BLaER1 (cell line): ENCODE measurements at regions not wholly inside any gene's neighbourhood (a gene's known extent, or its start where the extent isn't known, plus 50 kb on each side); places are given as distances from the start of the nearest gene placed in this dataset.

ENCODE experiments used
- H3K27ac ChIP-seq: shearing (Covaris generic); formaldehyde crosslinking; 2 replicates; pipeline ENCODE4 v1.8.1; 2022
- H3K27me3 ChIP-seq: shearing (Covaris generic); formaldehyde crosslinking; 2 replicates; pipeline ENCODE4 v1.8.1; 2022
- H3K36me3 ChIP-seq: shearing (Covaris generic); formaldehyde crosslinking; 2 replicates; pipeline ENCODE4 v1.8.1; 2022
- H3K4me1 ChIP-seq: shearing (Covaris generic); formaldehyde crosslinking; 2 replicates; pipeline ENCODE4 v1.8.1; 2022
- H3K4me2 ChIP-seq: shearing (Covaris generic); formaldehyde crosslinking; 2 replicates; pipeline ENCODE4 v1.8.1; 2022
- H3K4me3 ChIP-seq: shearing (Covaris generic); formaldehyde crosslinking; 2 replicates; pipeline ENCODE4 v1.8.1; 2022
- H3K9ac ChIP-seq: shearing (Covaris generic); formaldehyde crosslinking; 2 replicates; pipeline ENCODE4 v1.8.1; 2022
- H3K9me3 ChIP-seq: shearing (Covaris generic); formaldehyde crosslinking; 2 replicates; pipeline ENCODE4 v1.8.1; 2022
- H4K20me1 ChIP-seq: shearing (Covaris generic); formaldehyde crosslinking; 2 replicates; pipeline ENCODE4 v1.8.1; 2022
- Cebpa-rat ChIP-seq: shearing (Covaris generic); IDR thresholded peaks from 2 replicates; pipeline ENCODE4 v1.8.1; 2022

- Histone ChIP-seq H3K4me1 (no peaks in the 10 kb centered on the region), H3K27ac (no peak overlapping the region), H3K4me2 (no peak overlapping the region), H3K27me3 (no peaks in the 10 kb centered on the region), H3K9me3 (no peaks in the 10 kb centered on the region), H3K9ac (no peak overlapping the region), H4K20me1 (no peaks in the 10 kb centered on the region), H3K4me3 (no peak overlapping the region), H3K36me3 (no peaks in the 10 kb centered on the region)
- no peak for TF ChIP-seq Cebpa-rat
These were observed 116.2 kb downstream of the NSUN3 start for GRCh38 chr3:94179059-94179458.

- Histone ChIP-seq H4K20me1 (no peaks in the 10 kb centered on the region), H3K4me2 (no peak overlapping the region), H3K4me3 (no peak overlapping the region), H3K27me3 (no peaks in the 10 kb centered on the region), H3K36me3 (no peaks in the 10 kb centered on the region), H3K9me3 (no peaks in the 10 kb centered on the region), H3K9ac (no peak overlapping the region), H3K27ac (no peak overlapping the region), H3K4me1 (no peaks in the 10 kb centered on the region)
- no peak for TF ChIP-seq Cebpa-rat
These were observed 120.7 kb downstream of the NSUN3 start for GRCh38 chr3:94183551-94183950.

GRCh38 chr3:94184781-94185180 is 121.9 kb downstream of the NSUN3 start:
- Histone ChIP-seq H3K9me3 (no peaks in the 10 kb centered on the region), H3K9ac (no peak overlapping the region), H3K4me1 (no peaks in the 10 kb centered on the region), H3K4me3 (no peak overlapping the region), H3K27ac (no peak overlapping the region), H3K36me3 (no peaks in the 10 kb centered on the region), H3K27me3 (no peaks in the 10 kb centered on the region), H4K20me1 (no peaks in the 10 kb centered on the region), H3K4me2 (no peak overlapping the region)
- no peak for TF ChIP-seq Cebpa-rat

GRCh38 chr3:94185753-94186152 is 122.9 kb downstream of the NSUN3 start:
- no peak overlapping the region for H3K27ac ChIP-seq
- H3K27me3 ChIP-seq = no peaks in the 10 kb centered on the region
- H3K9me3 ChIP-seq = no peaks in the 10 kb centered on the region
- H4K20me1 ChIP-seq = no peaks in the 10 kb centered on the region
- H3K4me1 ChIP-seq = no peaks in the 10 kb centered on the region
- no peaks in the 10 kb centered on the region for H3K36me3 ChIP-seq
- no peak overlapping the region for H3K9ac ChIP-seq
- H3K4me3 ChIP-seq = no peak overlapping the region
- TF ChIP-seq Cebpa-rat = no peak
- H3K4me2 ChIP-seq = no peak overlapping the region

GRCh38 chr3:94187697-94188096 is 124.8 kb downstream of the NSUN3 start:
- Histone ChIP-seq H3K4me1 (no peaks in the 10 kb centered on the region), H3K4me3 (no peak overlapping the region), H3K27ac (no peak overlapping the region), H4K20me1 (no peaks in the 10 kb centered on the region), H3K9me3 (no peaks in the 10 kb centered on the region), H3K9ac (no peak overlapping the region), H3K4me2 (no peak overlapping the region), H3K27me3 (no peaks in the 10 kb centered on the region), H3K36me3 (no peaks in the 10 kb centered on the region)
- TF ChIP-seq Cebpa-rat = no peak

- no peak for TF ChIP-seq Cebpa-rat
- H3K9ac ChIP-seq = no peak overlapping the region
- no peaks in the 10 kb centered on the region for H3K36me3 ChIP-seq
- no peaks in the 10 kb centered on the region for H3K4me1 ChIP-seq
- H4K20me1 ChIP-seq = no peaks in the 10 kb centered on the region
- H3K4me2 ChIP-seq = no peak overlapping the region
- H3K27ac ChIP-seq = no peak overlapping the region
- no peak overlapping the region for H3K4me3 ChIP-seq
- no peaks in the 10 kb centered on the region for H3K27me3 ChIP-seq
- H3K9me3 ChIP-seq = no peaks in the 10 kb centered on the region
These were observed 132.5 kb downstream of the NSUN3 start for GRCh38 chr3:94195381-94195780.

- no peaks in the 10 kb centered on the region for H3K9me3 ChIP-seq
- no peaks in the 10 kb centered on the region for H3K27me3 ChIP-seq
- H3K4me2 ChIP-seq = no peak overlapping the region
- H3K36me3 ChIP-seq = no peaks in the 10 kb centered on the region
- H4K20me1 ChIP-seq = no peaks in the 10 kb centered on the region
- no peak overlapping the region for H3K27ac ChIP-seq
- H3K4me1 ChIP-seq = no peaks in the 10 kb centered on the region
- no peak overlapping the region for H3K9ac ChIP-seq
- H3K4me3 ChIP-seq = no peak overlapping the region
- no peak for TF ChIP-seq Cebpa-rat
These were observed 143.4 kb downstream of the NSUN3 start for GRCh38 chr3:94206291-94206690.

GRCh38 chr3:94210256-94210655 is 147.4 kb downstream of the NSUN3 start:
- H3K4me1 ChIP-seq = no peaks in the 10 kb centered on the region

GRCh38 chr3:94217406-94217805 is 154.5 kb downstream of the NSUN3 start:
- Histone ChIP-seq H3K4me2 (no peak overlapping the region), H4K20me1 (no peaks in the 10 kb centered on the region), H3K9ac (no peak overlapping the region), H3K4me1 (no peaks in the 10 kb centered on the region), H3K27ac (no peak overlapping the region), H3K27me3 (no peaks in the 10 kb centered on the region), H3K9me3 (peaks cover 9% of the 10 kb centered on the region), H3K4me3 (no peak overlapping the region), H3K36me3 (no peaks in the 10 kb centered on the region)
- TF ChIP-seq Cebpa-rat = no peak

More at GRCh38 chr3:94210256-94210655, 147.4 kb downstream of the NSUN3 start:
- H3K9me3 ChIP-seq = no peaks in the 10 kb centered on the region
- no peak overlapping the region for H3K4me3 ChIP-seq
- no peaks in the 10 kb centered on the region for H3K27me3 ChIP-seq
- H3K9ac ChIP-seq = no peak overlapping the region
- H3K36me3 ChIP-seq = no peaks in the 10 kb centered on the region
- H3K27ac ChIP-seq = no peak overlapping the region
- H4K20me1 ChIP-seq = no peaks in the 10 kb centered on the region
- no peak for TF ChIP-seq Cebpa-rat
- H3K4me2 ChIP-seq = no peak overlapping the region

GRCh38 chr3:94220426-94220825 is 157.6 kb downstream of the NSUN3 start:
- Histone ChIP-seq H3K4me1 (no peaks in the 10 kb centered on the region), H4K20me1 (no peaks in the 10 kb centered on the region), H3K4me2 (no peak overlapping the region), H3K9me3 (peaks cover 18% of the 10 kb centered on the region), H3K27ac (no peak overlapping the region), H3K4me3 (no peak overlapping the region), H3K36me3 (no peaks in the 10 kb centered on the region), H3K27me3 (no peaks in the 10 kb centered on the region), H3K9ac (no peak overlapping the region)
- no peak for TF ChIP-seq Cebpa-rat

GRCh38 chr3:94221829-94222228 is 159.0 kb downstream of the NSUN3 start:
- no peak overlapping the region for H3K9ac ChIP-seq
- no peak overlapping the region for H3K4me3 ChIP-seq
- no peaks in the 10 kb centered on the region for H3K36me3 ChIP-seq
- H3K4me2 ChIP-seq = no peak overlapping the region
- peaks cover 18% of the 10 kb centered on the region for H3K9me3 ChIP-seq
- H3K4me1 ChIP-seq = no peaks in the 10 kb centered on the region
- H3K27me3 ChIP-seq = no peaks in the 10 kb centered on the region
- no peak overlapping the region for H3K27ac ChIP-seq
- no peak for TF ChIP-seq Cebpa-rat
- no peaks in the 10 kb centered on the region for H4K20me1 ChIP-seq
